ENCODE measurements at regions not wholly inside any gene's neighbourhood (a gene's known extent, or its start where the extent isn't known, plus 50 kb on each side); places are given as distances from the start of the nearest gene placed in this dataset.

DNA sequence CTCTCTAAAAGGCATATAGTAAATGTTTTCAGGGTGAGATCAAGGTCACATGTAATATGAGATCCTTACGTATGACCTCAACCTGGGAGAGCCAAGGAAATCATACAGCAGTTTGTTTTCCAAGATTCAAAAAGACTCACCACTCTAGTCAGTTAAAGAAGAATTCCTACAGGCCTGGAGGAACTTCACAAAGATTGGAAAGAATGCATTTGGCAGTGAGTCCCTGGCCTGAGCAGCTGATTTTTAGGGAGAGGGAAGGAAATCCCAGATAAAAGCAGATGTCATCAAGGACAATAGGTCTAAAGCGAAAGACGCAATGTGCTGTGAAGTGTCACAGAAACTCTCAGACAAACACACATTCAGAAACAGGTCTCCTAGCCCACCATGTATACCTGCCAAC lies 424.0 kb upstream of the ZNF462 start:
- no peak overlapping the region for H2BK15ac ChIP-seq (ENCODE audit: low read depth, low read length)
- H3K9ac ChIP-seq (ENCODE audit: extremely low read depth, insufficient read length, low read length): no peak overlapping the region
- H3K9me3 Mint-ChIP-seq: peaks cover 12 to 18% of the 10 kb centered on the region in 2 experiments
- H4K5ac ChIP-seq (ENCODE audit: insufficient read length, low read depth, low read length): no peak overlapping the region
- H2AK5ac ChIP-seq (ENCODE audit: insufficient read length, low read length): no peak overlapping the region
- DNase-seq: no peak
- TF ChIP-seq, protein P1, sequence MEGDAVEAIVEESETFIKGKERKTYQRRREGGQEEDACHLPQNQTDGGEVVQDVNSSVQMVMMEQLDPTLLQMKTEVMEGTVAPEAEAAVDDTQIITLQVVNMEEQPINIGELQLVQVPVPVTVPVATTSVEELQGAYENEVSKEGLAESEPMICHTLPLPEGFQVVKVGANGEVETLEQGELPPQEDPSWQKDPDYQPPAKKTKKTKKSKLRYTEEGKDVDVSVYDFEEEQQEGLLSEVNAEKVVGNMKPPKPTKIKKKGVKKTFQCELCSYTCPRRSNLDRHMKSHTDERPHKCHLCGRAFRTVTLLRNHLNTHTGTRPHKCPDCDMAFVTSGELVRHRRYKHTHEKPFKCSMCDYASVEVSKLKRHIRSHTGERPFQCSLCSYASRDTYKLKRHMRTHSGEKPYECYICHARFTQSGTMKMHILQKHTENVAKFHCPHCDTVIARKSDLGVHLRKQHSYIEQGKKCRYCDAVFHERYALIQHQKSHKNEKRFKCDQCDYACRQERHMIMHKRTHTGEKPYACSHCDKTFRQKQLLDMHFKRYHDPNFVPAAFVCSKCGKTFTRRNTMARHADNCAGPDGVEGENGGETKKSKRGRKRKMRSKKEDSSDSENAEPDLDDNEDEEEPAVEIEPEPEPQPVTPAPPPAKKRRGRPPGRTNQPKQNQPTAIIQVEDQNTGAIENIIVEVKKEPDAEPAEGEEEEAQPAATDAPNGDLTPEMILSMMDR (conservative IDR thresholded peaks at IDR 0.05): no peak
- no peak overlapping the region for H2BK20ac ChIP-seq (ENCODE audit: low read depth, low read length, poor library complexity, severe bottlenecking)
- no CpG with 5 or more reads among the region's 3 CpGs for WGBS (ENCODE audit: extremely low coverage, insufficient read length, low lambda C conversion rate)
- no peak overlapping the region for H4K91ac ChIP-seq (ENCODE audit: insufficient read length, low read depth, low read length)
- H3K27ac ChIP-seq (ENCODE audit: insufficient read length, low read depth, low read length): no peak overlapping the region
- H2BK120ac ChIP-seq (ENCODE audit: low read depth, low read length, poor library complexity, severe bottlenecking): no peak overlapping the region
- no peak overlapping the region for H2AFZ ChIP-seq (ENCODE audit: low read length)
- no peak overlapping the region for H3K4ac ChIP-seq (ENCODE audit: low read depth, low read length)
- no peak overlapping the region; a peak in 2 of 7 replicates for H3K27ac Mint-ChIP-seq
- no peaks in the 10 kb centered on the region for H3K23me2 ChIP-seq (ENCODE audit: insufficient read length, low read depth, low read length, poor library complexity, severe bottlenecking)
- no peaks in the 10 kb centered on the region for H4K20me1 ChIP-seq (ENCODE audit: control insufficient read depth, insufficient read depth, insufficient read length)
- no peak overlapping the region for H3K4me2 ChIP-seq (ENCODE audit: insufficient read depth, insufficient read length, low read length)
- H3K27me3 ChIP-seq (ENCODE audit: insufficient read depth, low read length): no peaks in the 10 kb centered on the region
- H3K56ac ChIP-seq (ENCODE audit: insufficient read length, low read depth, low read length): no peak overlapping the region
- H3K14ac ChIP-seq (ENCODE audit: insufficient read depth, low read length): no peak overlapping the region
- H3K9me3 ChIP-seq (ENCODE audit: control insufficient read depth, low read depth, low read length): no peaks in the 10 kb centered on the region
- no peak overlapping the region for H3T11ph ChIP-seq (ENCODE audit: low read length)
- H3K79me2 ChIP-seq (ENCODE audit: insufficient read depth, low read length): no peaks in the 10 kb centered on the region
- peaks cover 0 to 10% of the 10 kb centered on the region in 2 experiments; a peak in 2 of 4 replicates for H3K4me1 Mint-ChIP-seq
- peak overlapping the region; percentile 24 for H3K18ac ChIP-seq (ENCODE audit: insufficient read length, low read depth, low read length)
- H3K79me1 ChIP-seq (ENCODE audit: insufficient read depth, low read depth, low read length, poor library complexity, severe bottlenecking): no peaks in the 10 kb centered on the region
- no peaks in the 10 kb centered on the region for H3K27me3 Mint-ChIP-seq (ENCODE audit: low read depth)
- no peak overlapping the region for H3K23ac ChIP-seq (ENCODE audit: insufficient read length, low read depth, low read length)
- H2BK12ac ChIP-seq (ENCODE audit: insufficient read length, low read depth, low read length): no peak overlapping the region
- H3K4me3 Mint-ChIP-seq: no peak overlapping the region
- peaks cover 2% of the 10 kb centered on the region; the same call in 1 of the 2 replicates for H3K4me1 ChIP-seq (ENCODE audit: insufficient read depth, low read length)
- no peak overlapping the region for H4K8ac ChIP-seq (replicated peaks; ENCODE audit: insufficient read length, low read depth, low read length)
- no peak overlapping the region for H2BK5ac ChIP-seq (ENCODE audit: insufficient read length, low read length)
- H3K36me3 Mint-ChIP-seq (ENCODE audit: insufficient read depth in 1 of 3, low read depth in 3 of 3): peaks cover 8 to 17% (median 12%) of the 10 kb centered on the region in 3 experiments

All from H9 (cell line).